CD8-positive, alpha-beta memory T cell (primary cell): ENCODE measurements at regions not wholly inside any gene's neighbourhood (a gene's known extent, or its start where the extent isn't known, plus 50 kb on each side); places are given as distances from the start of the nearest gene placed in this dataset.
A peak's percentile ranks its signal among the peaks of the same experiment; 100 is the strongest.
"Not testable (repeated sequence)": the region's sequence is repeated elsewhere in the genome, so short reads cannot be mapped to it uniquely, and the experiment has no call there.

ENCODE experiments used
- CTCF ChIA-PET: fragments of 350-600 bp; sonication (Branson Sonifier 250); formaldehyde crosslinking; loops from one replicate; lab custom pipeline; 2021; ENCODE audit warnings: antibody characterized with exemption; lab: Charles Lee
- POLR2A ChIA-PET: fragments of 350-600 bp; sonication (Branson Sonifier 250); formaldehyde crosslinking; loops from one replicate; lab custom pipeline; 2021; ENCODE audit warnings: antibody characterized with exemption; lab: Charles Lee
- DNase-seq, 5 donors: peaks; one replicate each; pipeline versions ENCODE4 v3.0.0 to v3.0.0-alpha.2; 2020 to 2022; ENCODE audit warnings: mixed read lengths in 1 of 5
- H3K27ac ChIP-seq: one replicate; pipeline ENCODE4 v1.7.0; 2013; ENCODE audit warnings: low read depth, mild to moderate bottlenecking, low read length, moderate library complexity
- H3K27me3 ChIP-seq: 2 replicates; pipeline ENCODE4 v1.7.0; 2013; ENCODE audit warnings: low read length, mild to moderate bottlenecking; ENCODE audit not compliant: insufficient read depth, poor library complexity, severe bottlenecking
- H3K36me3 ChIP-seq: 2 replicates; pipeline ENCODE4 v1.7.0; 2013; ENCODE audit warnings: mild to moderate bottlenecking, low read length, moderate library complexity; ENCODE audit not compliant: insufficient read depth
- H3K4me1 ChIP-seq: 2 replicates; pipeline ENCODE4 v1.7.0; 2013; ENCODE audit warnings: mild to moderate bottlenecking, low read length, moderate library complexity; ENCODE audit not compliant: insufficient read depth
- H3K4me3 ChIP-seq: 2 replicates; pipeline ENCODE4 v1.7.0; 2013; ENCODE audit warnings: mild to moderate bottlenecking, low read length
- H3K9me3 ChIP-seq: 2 replicates; pipeline ENCODE4 v1.7.0; 2013; ENCODE audit warnings: mild to moderate bottlenecking, low read length
- H3K27ac Mint-ChIP-seq, 8 donors: one replicate each; pipeline ENCODE4 v1.8.0; 2020 to 2021; ENCODE audit warnings: mixed read lengths in 8 of 8, mild to moderate bottlenecking in 6 of 8, inconsistent platforms in 3 of 8, moderate library complexity in 3 of 8
- H3K27me3 Mint-ChIP-seq, 2 donors: one replicate each; pipeline ENCODE4 v1.8.0; 2020 to 2021; ENCODE audit warnings: mixed read lengths in 2 of 2, mild to moderate bottlenecking in 1 of 2, moderate library complexity in 1 of 2
- H3K36me3 Mint-ChIP-seq, 3 donors: one replicate each; pipeline ENCODE4 v1.8.0; 2020 to 2021; ENCODE audit warnings: mixed read lengths in 3 of 3, inconsistent platforms in 1 of 3, mild to moderate bottlenecking in 1 of 3
- H3K4me1 Mint-ChIP-seq, 3 donors: one replicate each; pipeline ENCODE4 v1.8.0; 2020 to 2021; ENCODE audit warnings: mixed read lengths in 3 of 3, inconsistent platforms in 1 of 3, mild to moderate bottlenecking in 1 of 3
- H3K4me3 Mint-ChIP-seq, 7 donors: one replicate each; pipeline ENCODE4 v1.8.0; 2020 to 2021; ENCODE audit warnings: mixed read lengths in 7 of 7, mild to moderate bottlenecking in 6 of 7, moderate library complexity in 4 of 7, inconsistent platforms in 2 of 7
- H3K9me3 Mint-ChIP-seq, 5 donors: one replicate each; pipeline ENCODE4 v1.8.0; 2020 to 2022; ENCODE audit warnings: mixed read lengths in 5 of 5, mild to moderate bottlenecking in 3 of 5, moderate library complexity in 2 of 5, inconsistent platforms in 1 of 5

GRCh38 chr2:184305105-184305504 lies 293.2 kb upstream of the ZNF804A start:
- Mint-ChIP-seq H3K4me1 (no peaks in the 10 kb centered on the region), H3K27ac (no peak overlapping the region), H3K4me3 (no peak overlapping the region), H3K27me3 (no peaks in the 10 kb centered on the region), H3K9me3 (peaks cover 0 to 17% (median 3%) of the 10 kb centered on the region in 5 donors), H3K36me3 (no peaks in the 10 kb centered on the region)
- Histone ChIP-seq H3K4me3 (no peak overlapping the region), H3K36me3 (no peaks in the 10 kb centered on the region), H3K27me3 (no peaks in the 10 kb centered on the region), H3K9me3 (no peaks in the 10 kb centered on the region), H3K4me1 (no peaks in the 10 kb centered on the region), H3K27ac (no peak overlapping the region)
- ChIA-PET POLR2A (no interaction called here), CTCF (no interaction called here)
- no peak for DNase-seq

GRCh38 chr2:184308706-184309105 lies 289.6 kb upstream of the ZNF804A start:
- H3K27me3 ChIP-seq: no peaks in the 10 kb centered on the region
- Mint-ChIP-seq H3K27ac (no peak overlapping the region), H3K4me3 (no peak overlapping the region), H3K36me3 (no peaks in the 10 kb centered on the region), H3K9me3 (peaks cover 0 to 15% (median 3%) of the 10 kb centered on the region in 5 donors), H3K27me3 (no peaks in the 10 kb centered on the region), H3K4me1 (no peaks in the 10 kb centered on the region)
- ChIA-PET CTCF (no interaction called here), POLR2A (no interaction called here)
- H3K27ac ChIP-seq: no peak overlapping the region
- H3K4me1 ChIP-seq: no peaks in the 10 kb centered on the region
- no peak overlapping the region for H3K4me3 ChIP-seq
- H3K9me3 ChIP-seq: no peaks in the 10 kb centered on the region
- no peaks in the 10 kb centered on the region for H3K36me3 ChIP-seq
- no peak for DNase-seq

GRCh38 chr2:184312970-184313369 lies 285.4 kb upstream of the ZNF804A start:
- peaks cover 0 to 8% (median 0%) of the 10 kb centered on the region in 5 donors for H3K9me3 Mint-ChIP-seq
- POLR2A ChIA-PET: no interaction called here

GRCh38 chr2:184314829-184315228 lies 283.5 kb upstream of the ZNF804A start:
- no peaks in the 10 kb centered on the region for H3K9me3 ChIP-seq
- H3K27me3 ChIP-seq: no peaks in the 10 kb centered on the region
- H3K4me3 Mint-ChIP-seq: no peak overlapping the region
- no peaks in the 10 kb centered on the region for H3K4me1 ChIP-seq
- no peak for DNase-seq
- H3K27ac Mint-ChIP-seq: no peak overlapping the region
- H3K4me1 Mint-ChIP-seq: no peaks in the 10 kb centered on the region
- ChIA-PET POLR2A (no interaction called here), CTCF (no interaction called here)
- H3K9me3 Mint-ChIP-seq: peaks cover 0 to 8% (median 0%) of the 10 kb centered on the region in 5 donors
- H3K36me3 ChIP-seq: no peaks in the 10 kb centered on the region
- H3K27me3 Mint-ChIP-seq: no peaks in the 10 kb centered on the region
- H3K36me3 Mint-ChIP-seq: no peaks in the 10 kb centered on the region
- H3K4me3 ChIP-seq: no peak overlapping the region
- no peak overlapping the region for H3K27ac ChIP-seq

More at GRCh38 chr2:184312970-184313369, 285.4 kb upstream of the ZNF804A start:
- no peak for DNase-seq
- H3K4me1 Mint-ChIP-seq: no peaks in the 10 kb centered on the region
- no peaks in the 10 kb centered on the region for H3K4me1 ChIP-seq
- H3K27me3 Mint-ChIP-seq: no peaks in the 10 kb centered on the region
- H3K4me3 Mint-ChIP-seq: no peak overlapping the region
- H3K36me3 Mint-ChIP-seq: no peaks in the 10 kb centered on the region
- CTCF ChIA-PET: no interaction called here
- no peaks in the 10 kb centered on the region for H3K9me3 ChIP-seq
- no peak overlapping the region for H3K27ac ChIP-seq
- no peaks in the 10 kb centered on the region for H3K27me3 ChIP-seq
- no peaks in the 10 kb centered on the region for H3K36me3 ChIP-seq
- no peak overlapping the region for H3K27ac Mint-ChIP-seq
- H3K4me3 ChIP-seq: no peak overlapping the region

GRCh38 chr2:184316921-184317320 lies 281.4 kb upstream of the ZNF804A start:
- Mint-ChIP-seq H3K27ac (peak overlapping the region in 1 of 8 donors; percentile 36), H3K27me3 (no peaks in the 10 kb centered on the region), H3K4me1 (no peaks in the 10 kb centered on the region), H3K9me3 (peaks cover 0 to 9% (median 0%) of the 10 kb centered on the region in 5 donors), H3K4me3 (no peak overlapping the region), H3K36me3 (no peaks in the 10 kb centered on the region)
- Histone ChIP-seq H3K27ac (no peak overlapping the region), H3K27me3 (no peaks in the 10 kb centered on the region), H3K36me3 (no peaks in the 10 kb centered on the region), H3K9me3 (no peaks in the 10 kb centered on the region), H3K4me1 (no peaks in the 10 kb centered on the region), H3K4me3 (no peak overlapping the region)
- POLR2A ChIA-PET: no interaction called here
- no peak for DNase-seq
- CTCF ChIA-PET: no interaction called here

- no peaks in the 10 kb centered on the region for H3K36me3 Mint-ChIP-seq
- CTCF ChIA-PET: no interaction called here
- no peaks in the 10 kb centered on the region for H3K36me3 ChIP-seq
- no peak overlapping the region for H3K4me3 ChIP-seq
- no peak overlapping the region for H3K27ac Mint-ChIP-seq
- H3K9me3 ChIP-seq: no peaks in the 10 kb centered on the region
- no peak overlapping the region for H3K4me3 Mint-ChIP-seq
- no peaks in the 10 kb centered on the region for H3K4me1 Mint-ChIP-seq
- DNase-seq: no peak
- no peak overlapping the region for H3K27ac ChIP-seq
- no peaks in the 10 kb centered on the region for H3K4me1 ChIP-seq
- H3K27me3 ChIP-seq: no peaks in the 10 kb centered on the region
- POLR2A ChIA-PET: no interaction called here
- no peaks in the 10 kb centered on the region for H3K27me3 Mint-ChIP-seq
- H3K9me3 Mint-ChIP-seq: peaks cover 0 to 10% (median 4%) of the 10 kb centered on the region in 5 donors
These were observed 275.7 kb upstream of the ZNF804A start for GRCh38 chr2:184322615-184323014.

GRCh38 chr2:184326066-184326465 lies 272.3 kb upstream of the ZNF804A start:
- Mint-ChIP-seq H3K4me3 (no peak overlapping the region), H3K9me3 (peaks cover 2 to 18% (median 9%) of the 10 kb centered on the region in 5 donors), H3K27me3 (no peaks in the 10 kb centered on the region), H3K4me1 (no peaks in the 10 kb centered on the region), H3K27ac (no peak overlapping the region), H3K36me3 (no peaks in the 10 kb centered on the region)
- no peak for DNase-seq
- Histone ChIP-seq H3K4me3 (no peak overlapping the region), H3K36me3 (no peaks in the 10 kb centered on the region), H3K27me3 (no peaks in the 10 kb centered on the region), H3K4me1 (no peaks in the 10 kb centered on the region), H3K9me3 (no peaks in the 10 kb centered on the region), H3K27ac (no peak overlapping the region)
- ChIA-PET POLR2A (no interaction called here), CTCF (no interaction called here)

- H3K36me3 ChIP-seq, H3K4me1 ChIP-seq, DNase-seq, CTCF ChIA-PET, H3K4me3 ChIP-seq, H3K4me1 Mint-ChIP-seq, H3K27me3 Mint-ChIP-seq, H3K36me3 Mint-ChIP-seq, POLR2A ChIA-PET, H3K4me3 Mint-ChIP-seq, H3K27me3 ChIP-seq, H3K9me3 ChIP-seq, H3K27ac ChIP-seq, H3K27ac Mint-ChIP-seq: not testable (repeated sequence)
- peaks cover 4 to 18% (median 9%) of the 10 kb centered on the region in 5 donors for H3K9me3 Mint-ChIP-seq
These were observed 270.5 kb upstream of the ZNF804A start for GRCh38 chr2:184327805-184328204.

- H3K4me3 Mint-ChIP-seq, H3K9me3 ChIP-seq, H3K36me3 Mint-ChIP-seq, H3K27me3 ChIP-seq, H3K36me3 ChIP-seq, CTCF ChIA-PET, H3K27me3 Mint-ChIP-seq, H3K4me1 ChIP-seq, POLR2A ChIA-PET, H3K4me3 ChIP-seq, H3K4me1 Mint-ChIP-seq, H3K27ac ChIP-seq, DNase-seq: not testable (repeated sequence)
- peak overlapping the region in 1 of 8 donors; percentile 79 for H3K27ac Mint-ChIP-seq
- H3K9me3 Mint-ChIP-seq: peaks cover 4 to 22% (median 8%) of the 10 kb centered on the region in 5 donors
These were observed 267.8 kb upstream of the ZNF804A start for GRCh38 chr2:184330561-184330960.
